ENCODE measurements at regions not wholly inside any gene's neighbourhood (a gene's known extent, or its start where the extent isn't known, plus 50 kb on each side); places are given as distances from the start of the nearest gene placed in this dataset.

- Histone ChIP-seq H3K27ac (replicated peaks in 1 of 4) (no peak overlapping the region), H3K4me3 (no peak overlapping the region), H3K4me1 (peaks cover 0 to 3% (median under 1%) of the 10 kb centered on the region in 4 donors), H3K36me3 (no peaks in the 10 kb centered on the region), H3K27me3 (no peaks in the 10 kb centered on the region), H3K9me3 (no peaks in the 10 kb centered on the region)
- intact Hi-C loops (cut with DNase I): loop anchor here (10.0 kb wide), 1 partner anchor 218 kb away; no protein-coding TSS in a partner anchor
- 67% methylated on average over 1 of the region's 1 CpG for WGBS
- no peak for TF ChIP-seq POLR2AphosphoS5 (IDR thresholded peaks at IDR 0.05)
- no peak for TF ChIP-seq EP300 (IDR thresholded peaks at IDR 0.05)
- TF ChIP-seq POLR2A (IDR thresholded peaks at IDR 0.05; ENCODE audit: low read depth): no peak
- TF ChIP-seq CTCF (IDR thresholded peaks at IDR 0.05): no peak
- no peak for DNase-seq (ENCODE audit: extremely low spot score)
These were observed 192.7 kb upstream of the S100G start for GRCh38 chrX:16457239-16457638.

GRCh38 chrX:16458208-16458607 is 191.8 kb upstream of the S100G start:
- Histone ChIP-seq H3K27ac (replicated peaks in 1 of 4) (no peak overlapping the region), H3K4me3 (no peak overlapping the region), H3K27me3 (no peaks in the 10 kb centered on the region), H3K9me3 (no peaks in the 10 kb centered on the region), H3K4me1 (peaks cover 0 to 9% (median 5%) of the 10 kb centered on the region in 4 donors), H3K36me3 (no peaks in the 10 kb centered on the region)
- no peak for TF ChIP-seq POLR2A (IDR thresholded peaks at IDR 0.05; ENCODE audit: low read depth)
- TF ChIP-seq EP300 (IDR thresholded peaks at IDR 0.05): no peak
- no peak for TF ChIP-seq POLR2AphosphoS5 (IDR thresholded peaks at IDR 0.05)
- no peak for TF ChIP-seq CTCF (IDR thresholded peaks at IDR 0.05)
- no peak for DNase-seq (ENCODE audit: extremely low spot score)
- intact Hi-C loops (cut with DNase I): loop anchor here (10.0 kb wide), 1 partner anchor 217 kb away; no protein-coding TSS in a partner anchor
- WGBS: 70% methylated on average over 5 of the region's 5 CpGs

GRCh38 chrX:16459008-16459407 is 190.9 kb upstream of the S100G start:
- H3K27me3 ChIP-seq: no peaks in the 10 kb centered on the region
- no peak for DNase-seq (ENCODE audit: extremely low spot score)
- 40% methylated on average over 2 of the region's 2 CpGs for WGBS
- H3K9me3 ChIP-seq: no peaks in the 10 kb centered on the region
- no peak overlapping the region for H3K4me3 ChIP-seq
- H3K4me1 ChIP-seq: peaks cover 0 to 9% (median 7%) of the 10 kb centered on the region in 4 donors
- H3K36me3 ChIP-seq: no peaks in the 10 kb centered on the region
- intact Hi-C loops (cut with DNase I): loop anchor here (10.0 kb wide), 1 partner anchor 216 kb away; no protein-coding TSS in a partner anchor
- TF ChIP-seq EP300 (IDR thresholded peaks at IDR 0.05) (no peak), POLR2AphosphoS5 (IDR thresholded peaks at IDR 0.05) (no peak), POLR2A (IDR thresholded peaks at IDR 0.05; ENCODE audit: low read depth) (no peak), CTCF (IDR thresholded peaks at IDR 0.05) (no peak)
- no peak overlapping the region for H3K27ac ChIP-seq (replicated peaks in 1 of 4)

GRCh38 chrX:16461968-16462367 is 188.0 kb upstream of the S100G start:
- Histone ChIP-seq H3K9me3 (no peaks in the 10 kb centered on the region), H3K27me3 (no peaks in the 10 kb centered on the region), H3K36me3 (no peaks in the 10 kb centered on the region), H3K27ac (replicated peaks in 1 of 4) (no peak overlapping the region), H3K4me3 (no peak overlapping the region), H3K4me1 (peaks cover 0 to 9% (median 7%) of the 10 kb centered on the region in 4 donors)
- TF ChIP-seq CTCF (IDR thresholded peaks at IDR 0.05) (no peak), POLR2A (IDR thresholded peaks at IDR 0.05; ENCODE audit: low read depth) (no peak), POLR2AphosphoS5 (IDR thresholded peaks at IDR 0.05) (no peak), EP300 (IDR thresholded peaks at IDR 0.05) (no peak)
- 100% methylated on average over 1 of the region's 1 CpG for WGBS
- intact Hi-C loops (cut with DNase I): no loop called here
- no peak for DNase-seq (ENCODE audit: extremely low spot score)

- no peaks in the 10 kb centered on the region for H3K9me3 ChIP-seq
- H3K27me3 ChIP-seq: no peaks in the 10 kb centered on the region
- H3K4me1 ChIP-seq: peaks cover 0 to 9% (median 7%) of the 10 kb centered on the region in 4 donors
- H3K36me3 ChIP-seq: no peaks in the 10 kb centered on the region
- intact Hi-C loops (cut with DNase I): no loop called here
- TF ChIP-seq CTCF (IDR thresholded peaks at IDR 0.05) (no peak), EP300 (IDR thresholded peaks at IDR 0.05) (no peak), POLR2AphosphoS5 (IDR thresholded peaks at IDR 0.05) (peak; percentile 15 to 28), POLR2A (IDR thresholded peaks at IDR 0.05; ENCODE audit: low read depth) (no peak)
- H3K4me3 ChIP-seq: no peak overlapping the region
- no peak for DNase-seq (ENCODE audit: extremely low spot score)
- WGBS: 43% methylated on average over 6 of the region's 6 CpGs
- H3K27ac ChIP-seq (replicated peaks in 1 of 4): peak overlapping the region in 3 of 4 donors; percentile 11 to 59 (median 28)
These were observed 187.0 kb upstream of the S100G start for GRCh38 chrX:16462912-16463311.
